ENCODE measurements at regions not wholly inside any gene's neighbourhood (a gene's known extent, or its start where the extent isn't known, plus 50 kb on each side); places are given as distances from the start of the nearest gene placed in this dataset.

GRCh38 chr17:70916469-70916868 is 747.1 kb downstream of the KCNJ2 start:
- no peak for TF ChIP-seq CTCF (conservative IDR thresholded peaks at IDR 0.05; ENCODE audit: low read depth, low read length)
- TF ChIP-seq EZH2 (IDR thresholded peaks at IDR 0.05; ENCODE audit: low read length, unreplicated experiment) = no peak
